Left ventricle myocardium inferior (tissue), 1 donor: ENCODE measurements at regions not wholly inside any gene's neighbourhood (a gene's known extent, or its start where the extent isn't known, plus 50 kb on each side); places are given as distances from the start of the nearest gene placed in this dataset.
"Not testable (repeated sequence)": the region's sequence is repeated elsewhere in the genome, so short reads cannot be mapped to it uniquely, and the experiment has no call there.

Source experiments
- DNase-seq: peaks from one replicate; pipeline ENCODE4 v3.0.0-alpha.2; 2020
- H3K27ac ChIP-seq: fragments of 200-600 bp; replicated peaks from 2 replicates; pipeline ENCODE4 v1.8.0; 2021
- H3K27me3 ChIP-seq: fragments of 200-600 bp; 2 replicates; pipeline ENCODE4 v1.8.0; 2021; ENCODE audit warnings: low read depth
- H3K36me3 ChIP-seq: fragments of 200-600 bp; 2 replicates; pipeline ENCODE4 v1.8.0; 2021
- H3K4me1 ChIP-seq: fragments of 200-600 bp; 2 replicates; pipeline ENCODE4 v1.8.0; 2021
- H3K4me3 ChIP-seq: fragments of 200-600 bp; 2 replicates; pipeline ENCODE4 v1.8.0; 2021; ENCODE audit warnings: mild to moderate bottlenecking, moderate library complexity
- H3K9me3 ChIP-seq: fragments of 200-600 bp; replicated peaks from 2 replicates; pipeline ENCODE4 v1.8.0; 2021
- CTCF ChIP-seq: fragments of 200-600 bp; IDR thresholded peaks from 2 replicates; pipeline ENCODE4 v1.8.0; 2021; ENCODE audit warnings: antibody characterized with exemption, mild to moderate bottlenecking, borderline replicate concordance
- intact Hi-C: fragments of 100-400 bp; cut with micrococcal nuclease; formaldehyde crosslinking; loops from one replicate; pipeline ENCODE4 v1.11.0; 2022
- donor health status: DM: no; HTN: yes; CAD: no; lungs with severe emphysema.

- no peak for TF ChIP-seq CTCF
- Histone ChIP-seq H3K27ac (no peak overlapping the region), H3K4me3 (no peak overlapping the region), H3K27me3 (no peaks in the 10 kb centered on the region), H3K4me1 (no peaks in the 10 kb centered on the region), H3K9me3 (peaks cover 15% of the 10 kb centered on the region), H3K36me3 (no peaks in the 10 kb centered on the region)
- DNase-seq = no peak
- intact Hi-C loops = no loop called here
Measured at GRCh38 chr18:9048236-9048635, 54.3 kb upstream of the NDUFV2 start.

- TF ChIP-seq CTCF = no peak
- intact Hi-C loops = no loop called here
- no peaks in the 10 kb centered on the region for H3K36me3 ChIP-seq
- H3K27ac ChIP-seq = no peak overlapping the region
- H3K9me3 ChIP-seq = peaks cover 17% of the 10 kb centered on the region
- no peaks in the 10 kb centered on the region for H3K27me3 ChIP-seq
- no peak for DNase-seq
- no peaks in the 10 kb centered on the region for H3K4me1 ChIP-seq
- H3K4me3 ChIP-seq = no peak overlapping the region
Measured at GRCh38 chr18:9048808-9049494, 53.5 kb upstream of the NDUFV2 start.

GRCh38 chr18:9049495-9049809, 53.0 kb upstream of the NDUFV2 start:
- Histone ChIP-seq H3K4me1 (no peaks in the 10 kb centered on the region), H3K4me3 (no peak overlapping the region), H3K27ac (no peak overlapping the region), H3K36me3 (no peaks in the 10 kb centered on the region), H3K9me3 (peaks cover 17% of the 10 kb centered on the region), H3K27me3 (no peaks in the 10 kb centered on the region)
- TF ChIP-seq CTCF = no peak
- intact Hi-C loops = no loop called here
- no peak for DNase-seq

GRCh38 chr18:9050628-9051284, 51.7 kb upstream of the NDUFV2 start:
- peaks cover 17% of the 10 kb centered on the region for H3K9me3 ChIP-seq
- H3K27me3 ChIP-seq, DNase-seq, H3K36me3 ChIP-seq, intact Hi-C loops, H3K4me3 ChIP-seq, H3K27ac ChIP-seq, H3K4me1 ChIP-seq: not testable (repeated sequence)
